CD4-positive, alpha-beta T cell (primary cell): ENCODE measurements at regions not wholly inside any gene's neighbourhood (a gene's known extent, or its start where the extent isn't known, plus 50 kb on each side); places are given as distances from the start of the nearest gene placed in this dataset.

ENCODE experiments used
- ATAC-seq: fragments of 200-7000 bp; cut with Tn5 transposase; one replicate; pipeline ENCODE4 v1.10.0; 2022; ENCODE audit warnings: mild to moderate bottlenecking; ENCODE audit not compliant: poor library complexity
- CTCF ChIA-PET: fragments of 350-600 bp; sonication (Branson Sonifier 250); formaldehyde crosslinking; loops from one replicate; lab custom pipeline; 2021; ENCODE audit warnings: antibody characterized with exemption, inconsistent platforms; lab: Charles Lee
- POLR2A ChIA-PET: fragments of 350-600 bp; sonication (Branson Sonifier 250); formaldehyde crosslinking; loops from one replicate; lab custom pipeline; 2021; ENCODE audit warnings: antibody characterized with exemption, inconsistent platforms; lab: Charles Lee
- DNase-seq, 14 experiments: peaks; one replicate each; pipeline ENCODE4 v3.0.0-alpha.2; 2013 to 2020; ENCODE audit warnings: mixed read lengths in 2 of 14
- H3K27ac ChIP-seq, 2 donors: one replicate each; pipeline versions ENCODE4 v1.5.1 to v1.7.0; 2013; ENCODE audit warnings: low read length in 2 of 2, low read depth in 1 of 2, mild to moderate bottlenecking in 1 of 2
- H3K27me3 ChIP-seq, 2 experiments: 1 replicate in 1 of 2; 2 replicates in 1 of 2; pipeline versions ENCODE4 v1.6.1 to v1.7.0; 2013; ENCODE audit warnings: low read length in 2 of 2, control low read depth in 1 of 2, mild to moderate bottlenecking in 1 of 2, moderate library complexity in 1 of 2; ENCODE audit not compliant: insufficient read depth in 2 of 2, control insufficient read depth in 1 of 2
- H3K36me3 ChIP-seq: one replicate; pipeline ENCODE4 v1.6.1; 2013; ENCODE audit warnings: low read length, control low read depth; ENCODE audit not compliant: insufficient read depth
- H3K4me1 ChIP-seq: one replicate; pipeline ENCODE4 v1.6.1; 2013; ENCODE audit warnings: low read length, control low read depth; ENCODE audit not compliant: insufficient read depth
- H3K4me3 ChIP-seq: one replicate; pipeline ENCODE4 v1.5.1; 2013; ENCODE audit warnings: mild to moderate bottlenecking, low read length, moderate library complexity
- H3K9me3 ChIP-seq, 2 experiments: 1 replicate in 1 of 2; 2 replicates in 1 of 2; pipeline versions ENCODE4 v1.6.1 to v1.7.0; 2013; ENCODE audit warnings: low read length in 2 of 2, mild to moderate bottlenecking in 2 of 2, control low read depth in 1 of 2, moderate library complexity in 1 of 2; ENCODE audit not compliant: control insufficient read depth in 1 of 2, insufficient read depth in 1 of 2
- H3K27ac Mint-ChIP-seq: one replicate; pipeline ENCODE4 v1.8.0; 2020; ENCODE audit warnings: mixed read lengths
- H3K27me3 Mint-ChIP-seq: one replicate; pipeline ENCODE4 v1.8.0; 2021; ENCODE audit warnings: mixed read lengths
- H3K36me3 Mint-ChIP-seq: one replicate; pipeline ENCODE4 v1.8.0; 2021; ENCODE audit warnings: low read depth, mixed read lengths
- H3K4me1 Mint-ChIP-seq: one replicate; pipeline ENCODE4 v1.8.0; 2021; ENCODE audit warnings: low read depth, mixed read lengths
- H3K4me3 Mint-ChIP-seq: one replicate; pipeline ENCODE4 v1.8.0; 2020; ENCODE audit warnings: mild to moderate bottlenecking, mixed read lengths
- H3K9me3 Mint-ChIP-seq: one replicate; pipeline ENCODE4 v1.8.0; 2020; ENCODE audit warnings: mixed read lengths
- intact Hi-C, 2 experiments: fragments of 100-400 bp; cut with DNase I in 1 of 2; cut with micrococcal nuclease in 1 of 2; formaldehyde crosslinking; loops; one replicate each; pipeline versions ENCODE4 v1.15.1 to v1.9.0; 2023 to 2025; cut with DNase I, micrococcal nuclease
- TF ChIP-seq, protein P1 (sequence below): fragments of 200-600 bp; IDR thresholded peaks from one replicate; pipeline ENCODE4 v1.8.0; 2022; ENCODE audit warnings: antibody characterized with exemption, mild to moderate bottlenecking

DNA sequence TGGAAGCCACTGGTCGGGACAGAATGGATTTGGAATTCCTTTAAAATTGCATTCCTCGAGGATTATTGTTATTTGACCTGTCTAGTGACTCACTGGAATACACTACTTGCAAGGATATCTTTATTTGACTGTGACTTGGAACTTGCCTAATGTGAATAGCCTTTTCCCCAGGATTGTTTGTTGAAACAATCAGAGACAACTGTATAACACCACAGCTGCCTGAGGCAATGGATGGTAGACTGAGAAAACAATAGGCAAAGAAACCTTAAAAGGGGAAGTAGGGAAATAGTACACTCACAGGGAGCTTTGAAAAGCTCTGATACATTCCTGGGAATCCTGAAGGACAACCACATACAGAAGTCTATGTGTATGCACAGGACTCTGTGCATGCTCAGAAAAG, 465.3 kb downstream of the BMP2 start:
- no peak overlapping the region for H3K4me3 Mint-ChIP-seq

GRCh38 chr20:7237251-7237650, 469.8 kb downstream of the BMP2 start:
- DNase-seq (no peak), ATAC-seq (no peak)
- H3K4me1 Mint-ChIP-seq = no peaks in the 10 kb centered on the region
- H3K27ac Mint-ChIP-seq = no peak overlapping the region
- H3K9me3 ChIP-seq = no peaks in the 10 kb centered on the region
- intact Hi-C loops = no loop called here
- H3K4me1 ChIP-seq = no peaks in the 10 kb centered on the region
- H3K36me3 Mint-ChIP-seq = no peaks in the 10 kb centered on the region
- H3K9me3 Mint-ChIP-seq = peaks cover 7% of the 10 kb centered on the region
- no peaks in the 10 kb centered on the region for H3K27me3 ChIP-seq
- ChIA-PET POLR2A (no interaction called here), CTCF (no interaction called here)
- H3K27me3 Mint-ChIP-seq = no peaks in the 10 kb centered on the region
- TF ChIP-seq, protein P1, sequence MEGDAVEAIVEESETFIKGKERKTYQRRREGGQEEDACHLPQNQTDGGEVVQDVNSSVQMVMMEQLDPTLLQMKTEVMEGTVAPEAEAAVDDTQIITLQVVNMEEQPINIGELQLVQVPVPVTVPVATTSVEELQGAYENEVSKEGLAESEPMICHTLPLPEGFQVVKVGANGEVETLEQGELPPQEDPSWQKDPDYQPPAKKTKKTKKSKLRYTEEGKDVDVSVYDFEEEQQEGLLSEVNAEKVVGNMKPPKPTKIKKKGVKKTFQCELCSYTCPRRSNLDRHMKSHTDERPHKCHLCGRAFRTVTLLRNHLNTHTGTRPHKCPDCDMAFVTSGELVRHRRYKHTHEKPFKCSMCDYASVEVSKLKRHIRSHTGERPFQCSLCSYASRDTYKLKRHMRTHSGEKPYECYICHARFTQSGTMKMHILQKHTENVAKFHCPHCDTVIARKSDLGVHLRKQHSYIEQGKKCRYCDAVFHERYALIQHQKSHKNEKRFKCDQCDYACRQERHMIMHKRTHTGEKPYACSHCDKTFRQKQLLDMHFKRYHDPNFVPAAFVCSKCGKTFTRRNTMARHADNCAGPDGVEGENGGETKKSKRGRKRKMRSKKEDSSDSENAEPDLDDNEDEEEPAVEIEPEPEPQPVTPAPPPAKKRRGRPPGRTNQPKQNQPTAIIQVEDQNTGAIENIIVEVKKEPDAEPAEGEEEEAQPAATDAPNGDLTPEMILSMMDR = no peak
- no peak overlapping the region for H3K27ac ChIP-seq
- no peak overlapping the region for H3K4me3 Mint-ChIP-seq
- no peak overlapping the region for H3K4me3 ChIP-seq
- H3K36me3 ChIP-seq = no peaks in the 10 kb centered on the region

More for the DNA sequence above, 465.3 kb downstream of the BMP2 start:
- ATAC-seq (no peak), DNase-seq (no peak)
- TF ChIP-seq, protein P1 = no peak
- Histone ChIP-seq H3K4me3 (no peak overlapping the region), H3K27ac (no peak overlapping the region), H3K36me3 (no peaks in the 10 kb centered on the region), H3K27me3 (no peaks in the 10 kb centered on the region), H3K9me3 (peaks cover 0 to 5% of the 10 kb centered on the region in 2 experiments), H3K4me1 (no peaks in the 10 kb centered on the region)
- intact Hi-C loops = no loop called here
- no peak overlapping the region for H3K27ac Mint-ChIP-seq
- CTCF ChIA-PET = no interaction called here
- POLR2A ChIA-PET = no interaction called here
- H3K36me3 Mint-ChIP-seq = no peaks in the 10 kb centered on the region
- H3K27me3 Mint-ChIP-seq = no peaks in the 10 kb centered on the region
- no peaks in the 10 kb centered on the region for H3K4me1 Mint-ChIP-seq
- peaks cover 9% of the 10 kb centered on the region for H3K9me3 Mint-ChIP-seq

DNA sequence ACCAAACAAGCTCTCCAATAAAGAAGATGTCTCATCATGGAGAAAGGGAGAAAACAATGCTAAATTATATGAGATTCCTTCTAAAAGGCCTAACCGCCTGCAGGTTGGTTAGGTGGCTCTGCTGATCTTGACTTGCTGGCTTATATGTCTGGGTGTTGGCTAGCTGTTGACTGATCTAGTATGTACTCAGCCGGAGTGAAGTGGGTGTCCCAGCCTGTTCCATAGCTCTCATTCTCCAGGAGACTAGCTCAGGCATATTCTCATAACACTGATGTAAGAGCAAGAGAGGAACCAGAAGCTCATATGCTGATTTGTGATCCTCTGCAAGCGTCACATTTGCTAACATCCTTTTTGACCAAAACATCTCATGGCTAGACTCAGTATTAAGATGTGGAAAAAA, 473.0 kb downstream of the BMP2 start:
- H3K4me3 Mint-ChIP-seq = no peak overlapping the region
- CTCF ChIA-PET = no interaction called here
- intact Hi-C loops = no loop called here
- no peak overlapping the region for H3K27ac Mint-ChIP-seq
- no peak for DNase-seq
- Histone ChIP-seq H3K36me3 (no peaks in the 10 kb centered on the region), H3K4me1 (no peaks in the 10 kb centered on the region), H3K9me3 (no peaks in the 10 kb centered on the region), H3K27ac (no peak overlapping the region), H3K4me3 (no peak overlapping the region), H3K27me3 (no peaks in the 10 kb centered on the region)
- TF ChIP-seq, protein P1 = no peak
- POLR2A ChIA-PET = no interaction called here
- no peak for ATAC-seq
- peaks cover 2% of the 10 kb centered on the region for H3K9me3 Mint-ChIP-seq
- no peaks in the 10 kb centered on the region for H3K27me3 Mint-ChIP-seq
- no peaks in the 10 kb centered on the region for H3K36me3 Mint-ChIP-seq
- no peaks in the 10 kb centered on the region for H3K4me1 Mint-ChIP-seq
